Mesodermal cell (in vitro differentiated cells): ENCODE measurements at regions not wholly inside any gene's neighbourhood (a gene's known extent, or its start where the extent isn't known, plus 50 kb on each side); places are given as distances from the start of the nearest gene placed in this dataset.
"Not testable (repeated sequence)": the region's sequence is repeated elsewhere in the genome, so short reads cannot be mapped to it uniquely, and the experiment has no call there.

ENCODE experiments used
- H3K27ac ChIP-seq: 2 replicates; pipeline ENCODE4 v1.7.0; 2013; ENCODE audit warnings: mild to moderate bottlenecking, low read depth, low read length, moderate library complexity; ENCODE audit not compliant: severe bottlenecking
- H3K36me3 ChIP-seq: 2 replicates; pipeline ENCODE4 v1.7.1; 2013; ENCODE audit warnings: mild to moderate bottlenecking, low read length, moderate library complexity; ENCODE audit not compliant: control insufficient read depth, insufficient read depth
- H3K4me1 ChIP-seq: one replicate; pipeline ENCODE4 v1.7.1; 2013; ENCODE audit warnings: mild to moderate bottlenecking, low read length; ENCODE audit not compliant: insufficient read depth, control insufficient read depth, poor library complexity, severe bottlenecking
- H3K4me3 ChIP-seq: 2 replicates; pipeline ENCODE4 v1.7.0; 2013; ENCODE audit warnings: low read length, control low read depth, mild to moderate bottlenecking; ENCODE audit not compliant: insufficient read depth, poor library complexity, severe bottlenecking; ENCODE audit errors: extremely low read depth
- H3K9me3 ChIP-seq: 2 replicates; pipeline ENCODE4 v1.7.1; 2013; ENCODE audit warnings: mild to moderate bottlenecking, low read length, moderate library complexity; ENCODE audit not compliant: control insufficient read depth
- WGBS, 2 experiments: methylation state at CpG; one replicate each; pipeline ENCODE4 v1.1.5; 2013; ENCODE audit warnings: missing lambda C conversion rate in 2 of 2; ENCODE audit not compliant: insufficient coverage in 2 of 2; 5-methylcytosine and 5-hydroxymethylcytosine counted together

DNA sequence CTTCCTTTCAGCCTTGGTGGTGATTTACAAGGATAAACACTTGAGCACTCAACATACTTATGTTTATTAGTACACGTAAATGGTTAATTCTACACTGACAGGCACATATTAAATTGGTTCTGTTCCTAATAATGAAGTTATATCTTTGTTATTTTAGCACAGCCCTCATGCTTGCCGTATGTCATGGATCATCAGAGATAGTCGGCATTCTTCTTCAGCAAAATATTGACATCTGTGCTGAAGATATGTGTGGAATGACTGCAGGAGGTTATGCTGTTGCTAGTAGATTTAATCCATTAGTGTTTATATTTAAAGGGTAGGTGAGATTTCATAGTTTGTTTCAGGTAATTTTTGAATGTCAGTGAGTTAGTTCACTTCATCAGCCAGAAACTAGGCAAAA, 73.0 kb upstream of the ACBD5 start:
- not testable (repeated sequence) for H3K4me1 ChIP-seq, H3K36me3 ChIP-seq, H3K9me3 ChIP-seq, H3K4me3 ChIP-seq, H3K27ac ChIP-seq
- WGBS, 2 experiments, result 100% methylated on average over 2 of the region's 3 CpGs; no CpG with 5 or more reads in 1 of the 2 experiments

DNA sequence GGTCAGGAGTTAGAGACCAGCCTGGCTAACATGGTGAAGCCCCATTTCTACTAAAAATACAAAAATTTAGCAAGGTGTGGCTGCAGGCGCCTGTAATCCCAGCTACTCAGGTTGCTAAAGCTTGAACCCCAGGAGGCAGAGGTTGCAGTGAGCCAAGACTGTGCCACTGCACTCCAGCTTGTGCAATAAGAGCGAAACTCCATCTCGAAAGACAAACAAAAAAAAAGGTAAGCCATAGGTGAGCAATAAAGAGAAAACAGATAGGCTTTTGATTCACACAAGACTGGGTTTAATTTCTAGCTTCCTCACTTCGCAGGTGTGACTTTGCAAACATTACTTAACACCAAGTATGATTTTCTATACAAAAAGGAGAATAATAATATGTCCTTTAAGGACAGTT, 72.3 kb upstream of the ACBD5 start:
- no peak overlapping the region for H3K4me3 ChIP-seq
- no peaks in the 10 kb centered on the region for H3K36me3 ChIP-seq
- no peaks in the 10 kb centered on the region for H3K9me3 ChIP-seq
- 88 to 100% methylated on average over 3 of the region's 4 CpGs for WGBS, 2 experiments
- no peaks in the 10 kb centered on the region for H3K4me1 ChIP-seq
- H3K27ac ChIP-seq, result no peak overlapping the region

DNA sequence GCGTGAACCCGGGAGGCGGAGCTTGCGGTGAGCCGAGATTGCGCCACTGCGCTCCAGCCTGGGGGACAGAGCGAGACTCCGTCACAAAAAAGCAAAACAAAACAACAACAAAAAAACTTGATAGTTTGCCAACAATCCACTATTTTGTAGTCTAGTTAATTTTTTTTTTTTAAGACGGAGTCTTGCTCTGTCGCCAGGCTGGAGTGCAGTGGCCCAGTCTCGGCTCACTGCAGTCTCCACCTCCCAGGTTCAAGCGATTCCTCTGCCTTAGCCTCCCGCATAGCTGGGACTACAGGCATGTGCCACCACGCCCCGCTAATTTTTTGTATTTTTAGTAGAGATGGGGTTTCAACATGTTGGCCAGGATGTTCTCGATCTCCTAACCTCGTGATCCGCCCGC, 71.2 kb upstream of the ACBD5 start:
- H3K36me3 ChIP-seq, H3K9me3 ChIP-seq, H3K27ac ChIP-seq, H3K4me3 ChIP-seq, H3K4me1 ChIP-seq: not testable (repeated sequence)
- 97 to 98% methylated on average over 6 to 7 of the region's 20 CpGs for WGBS, 2 experiments

DNA sequence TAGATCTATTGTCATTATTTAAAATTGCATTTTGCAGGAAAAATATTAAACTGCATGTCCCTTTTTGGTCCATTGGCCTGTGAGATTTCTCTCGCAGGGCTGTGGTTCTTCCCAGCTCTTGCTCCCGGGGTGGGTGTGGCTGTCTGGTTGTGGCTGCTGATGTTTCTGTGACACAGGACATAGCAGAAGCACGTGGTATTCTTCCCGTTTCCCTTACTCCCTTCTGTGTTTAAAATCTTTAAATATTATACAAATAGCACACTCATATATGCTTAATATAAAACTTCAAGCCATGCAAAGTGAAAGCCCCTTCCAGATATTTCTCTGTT, 57.9 kb upstream of the ACBD5 start:
- not testable (repeated sequence) for H3K36me3 ChIP-seq, H3K4me1 ChIP-seq, H3K4me3 ChIP-seq, H3K9me3 ChIP-seq, H3K27ac ChIP-seq
- WGBS, 2 experiments, result no CpG with 5 or more reads among the region's 4 CpGs

DNA sequence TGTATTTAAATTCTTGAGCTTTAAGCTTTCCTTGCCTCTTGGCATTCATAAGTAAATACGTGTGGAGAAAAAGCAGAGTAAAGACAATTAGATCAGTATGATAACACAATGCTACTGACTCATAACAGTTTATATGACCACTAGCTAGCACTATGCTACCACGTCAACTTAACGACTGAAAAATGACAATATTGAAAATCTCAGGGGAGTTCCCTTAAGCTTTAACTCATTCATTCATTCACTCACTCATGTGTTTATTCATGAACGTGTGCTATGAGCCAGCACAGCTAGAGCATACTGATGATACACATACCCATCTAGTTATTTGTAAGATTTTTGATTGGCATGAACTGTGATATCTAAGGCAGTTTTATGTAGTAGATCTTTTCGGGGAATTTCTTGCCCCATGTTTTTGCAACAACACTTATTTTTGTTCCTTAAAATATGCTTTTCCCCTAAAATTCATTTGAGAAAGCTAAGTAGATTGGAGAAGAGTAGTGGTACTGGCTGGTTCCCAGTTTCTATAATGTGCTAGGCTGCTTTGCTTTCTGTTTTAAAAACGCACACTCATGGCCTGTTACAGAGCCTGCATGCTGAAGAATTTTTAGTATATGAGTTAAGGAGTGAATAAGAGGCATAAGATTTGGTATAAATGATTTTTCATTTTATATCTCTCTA, 57.4 kb upstream of the ACBD5 start:
- Histone ChIP-seq H3K4me1 (no peaks in the 10 kb centered on the region), H3K4me3 (no peak overlapping the region), H3K9me3 (no peaks in the 10 kb centered on the region), H3K27ac (no peak overlapping the region), H3K36me3 (no peaks in the 10 kb centered on the region)
- 93 to 100% methylated on average over 2 of the region's 6 CpGs for WGBS, 2 experiments

DNA sequence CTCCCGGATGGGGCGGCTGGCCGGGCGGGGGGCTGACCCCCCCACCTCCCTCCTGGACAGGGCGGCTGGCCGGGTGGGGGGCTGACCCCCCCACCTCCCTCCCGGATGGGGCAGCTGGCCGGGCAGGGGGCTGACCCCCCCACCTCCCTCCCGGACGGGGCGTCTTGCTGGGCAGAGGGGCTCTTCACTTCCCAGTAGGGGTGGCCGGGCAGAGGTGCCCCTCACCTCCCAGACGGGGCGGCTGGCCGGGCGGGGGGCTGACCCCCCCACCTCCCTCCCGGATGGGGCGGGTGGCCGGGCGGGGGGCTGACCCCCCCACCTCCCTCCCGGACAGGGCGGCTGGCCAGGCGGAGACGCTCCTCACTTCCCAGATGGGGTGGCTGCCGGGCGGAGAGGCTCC, 55.7 kb upstream of the ACBD5 start:
- H3K27ac ChIP-seq, H3K4me3 ChIP-seq, H3K9me3 ChIP-seq, H3K4me1 ChIP-seq, H3K36me3 ChIP-seq: not testable (repeated sequence)
- no CpG with 5 or more reads among the region's 26 CpGs for WGBS, 2 experiments

DNA sequence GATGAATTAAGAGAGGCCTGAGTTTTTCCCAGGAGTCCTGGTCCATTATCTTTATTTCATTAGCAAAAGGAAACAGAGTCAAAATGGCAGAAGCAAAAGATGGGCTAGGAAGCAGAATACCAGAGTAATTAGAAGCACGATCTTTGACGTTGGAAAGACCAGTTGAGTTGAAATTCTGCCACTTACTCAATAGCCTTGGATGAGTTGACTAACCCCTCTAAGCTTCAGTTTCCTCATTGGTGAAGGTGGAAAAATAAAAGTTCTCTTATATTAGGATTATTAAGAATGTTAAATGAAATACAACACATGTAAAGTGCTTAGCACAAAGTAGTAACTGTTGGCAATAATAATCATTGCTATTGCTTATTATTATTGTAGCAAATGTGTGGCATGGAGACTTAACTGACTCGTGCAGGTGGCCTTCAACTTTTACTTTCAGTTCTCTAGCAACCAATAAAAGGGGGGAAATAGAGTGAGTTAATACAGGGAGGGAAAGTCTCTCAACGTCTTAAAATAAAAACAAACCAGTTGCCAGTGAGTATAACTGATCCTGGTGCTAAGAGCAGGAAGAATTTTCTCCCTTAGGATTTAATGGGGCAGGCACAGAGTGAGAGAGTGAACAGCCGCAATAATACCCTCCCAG, 50.8 kb upstream of the ACBD5 start:
- not testable (repeated sequence) for H3K27ac ChIP-seq, H3K9me3 ChIP-seq, H3K4me1 ChIP-seq, H3K36me3 ChIP-seq, H3K4me3 ChIP-seq
- 84 to 90% methylated on average over 2 to 3 of the region's 5 CpGs for WGBS, 2 experiments
